HEK293 (cell line): ENCODE measurements at regions not wholly inside any gene's neighbourhood (a gene's known extent, or its start where the extent isn't known, plus 50 kb on each side); places are given as distances from the start of the nearest gene placed in this dataset.

Source experiments
- CTCF ChIA-PET: fragments of 350-600 bp; formaldehyde crosslinking; extraction: SDS; loops from one replicate; lab custom pipeline; 2021; ENCODE audit warnings: antibody characterized with exemption; lab: Yijun Ruan, JAX
- POLR2A ChIA-PET: fragments of 300-600 bp; formaldehyde crosslinking; extraction: SDS; loops from one replicate; lab custom pipeline; 2020; ENCODE audit warnings: antibody characterized with exemption, inconsistent platforms; lab: Yijun Ruan, JAX
- H3K27ac ChIP-seq: fragments of 200-500 bp; sonication (Bioruptor generic); 2 replicates; pipeline ENCODE4 v1.5.1; 2014; ENCODE audit warnings: low read depth, low read length, control low read depth, inconsistent platforms; ENCODE audit errors: extremely low read depth
- H3K36me3 ChIP-seq, 2 experiments: fragments of 200-500 bp in 1 of 2; sonication (Bioruptor generic) in 1 of 2; 1 replicate in 1 of 2; 2 replicates in 1 of 2; pipeline ENCODE4 v1.5.1; 2014 to 2017; ENCODE audit warnings: inconsistent platforms in 2 of 2, low read length in 2 of 2; ENCODE audit not compliant: control insufficient read depth in 2 of 2, insufficient read depth in 1 of 2
- H3K4me1 ChIP-seq: fragments of 200-500 bp; sonication (Bioruptor generic); 2 replicates; pipeline ENCODE4 v1.5.1; 2014; ENCODE audit warnings: mild to moderate bottlenecking, low read length, inconsistent platforms; ENCODE audit not compliant: control insufficient read depth, insufficient read depth
- H3K4me3 ChIP-seq: 2 replicates; pipeline ENCODE4 v1.5.1; 2011; ENCODE audit warnings: low read depth, mild to moderate bottlenecking, control low read depth, low read length, moderate library complexity
- H3K9me3 ChIP-seq: fragments of 200-500 bp; sonication (Bioruptor generic); 2 replicates; pipeline ENCODE4 v1.5.1; 2014; ENCODE audit warnings: low read depth, low read length, inconsistent platforms; ENCODE audit not compliant: control insufficient read depth, insufficient read depth
- FEZF1 ChIP-seq: fragments of 450-650 bp; formaldehyde crosslinking; IDR thresholded peaks from 2 replicates; pipeline ENCODE4 v1.5.1; 2016; ENCODE audit warnings: missing biosample characterization, missing genetic modification characterization
- KLF1 ChIP-seq: fragments of 450-650 bp; formaldehyde crosslinking; IDR thresholded peaks from 2 replicates; pipeline ENCODE4 v1.5.1; 2016; ENCODE audit warnings: missing biosample characterization, missing genetic modification characterization
- MZF1 ChIP-seq: fragments of 450-650 bp; formaldehyde crosslinking; IDR thresholded peaks from 2 replicates; pipeline ENCODE4 v1.5.1; 2017; ENCODE audit warnings: missing biosample characterization, missing genetic modification characterization, borderline replicate concordance
- OVOL3 ChIP-seq: fragments of 450-650 bp; formaldehyde crosslinking; IDR thresholded peaks from 2 replicates; pipeline ENCODE4 v1.5.1; 2016; ENCODE audit warnings: missing biosample characterization, missing genetic modification characterization
- RBAK ChIP-seq: fragments of 450-650 bp; formaldehyde crosslinking; IDR thresholded peaks from 2 replicates; pipeline ENCODE4 v1.5.1; 2016; ENCODE audit warnings: missing biosample characterization, missing genetic modification characterization
- ZBTB1 ChIP-seq: fragments of 450-650 bp; formaldehyde crosslinking; IDR thresholded peaks from 2 replicates; pipeline ENCODE4 v1.5.1; 2016; ENCODE audit warnings: missing biosample characterization, missing genetic modification characterization
- ZFP37 ChIP-seq: fragments of 450-650 bp; formaldehyde crosslinking; IDR thresholded peaks from 2 replicates; pipeline ENCODE4 v1.5.1; 2016; ENCODE audit warnings: missing biosample characterization, missing genetic modification characterization
- ZNF114 ChIP-seq: fragments of 450-650 bp; formaldehyde crosslinking; IDR thresholded peaks from 2 replicates; pipeline ENCODE4 v1.5.0; 2017; ENCODE audit warnings: missing biosample characterization, missing genetic modification characterization
- ZNF184 ChIP-seq: fragments of 450-650 bp; IDR thresholded peaks from 2 replicates; pipeline ENCODE4 v1.5.1; 2018; ENCODE audit warnings: missing biosample characterization, mild to moderate bottlenecking, missing genetic modification characterization
- ZNF335 ChIP-seq: fragments of 450-650 bp; formaldehyde crosslinking; conservative IDR thresholded peaks from 2 replicates; pipeline ENCODE4 v1.5.1; 2016; ENCODE audit warnings: missing biosample characterization, missing genetic modification characterization
- ZNF404 ChIP-seq: fragments of 450-650 bp; formaldehyde crosslinking; IDR thresholded peaks from 2 replicates; pipeline ENCODE4 v1.5.1; 2017; ENCODE audit warnings: missing biosample characterization, missing genetic modification characterization
- ZNF558 ChIP-seq: fragments of 450-650 bp; formaldehyde crosslinking; IDR thresholded peaks from 2 replicates; pipeline ENCODE4 v1.5.1; 2016; ENCODE audit warnings: missing biosample characterization, missing genetic modification characterization
- ZNF560 ChIP-seq: fragments of 450-650 bp; formaldehyde crosslinking; IDR thresholded peaks from 2 replicates; pipeline ENCODE4 v1.5.1; 2017; ENCODE audit warnings: missing biosample characterization, missing genetic modification characterization, borderline replicate concordance
- ZNF596 ChIP-seq: fragments of 450-650 bp; IDR thresholded peaks from 2 replicates; pipeline ENCODE4 v1.5.0; 2018; ENCODE audit warnings: missing biosample characterization, mild to moderate bottlenecking, missing genetic modification characterization, moderate library complexity
- ZNF664 ChIP-seq: fragments of 450-650 bp; formaldehyde crosslinking; IDR thresholded peaks from 2 replicates; pipeline ENCODE4 v1.5.1; 2016; ENCODE audit warnings: missing biosample characterization, missing genetic modification characterization
- ZNF76 ChIP-seq: fragments of 450-650 bp; formaldehyde crosslinking; IDR thresholded peaks from 2 replicates; pipeline ENCODE4; 2016; ENCODE audit warnings: low read depth, missing biosample characterization, missing genetic modification characterization, borderline replicate concordance
- ZSCAN23 ChIP-seq: fragments of 450-650 bp; formaldehyde crosslinking; IDR thresholded peaks from 2 replicates; pipeline ENCODE4 v1.5.1; 2016; ENCODE audit warnings: missing biosample characterization, missing genetic modification characterization
- TF ChIP-seq, protein P1 (sequence below): fragments of 450-650 bp; formaldehyde crosslinking; IDR thresholded peaks from 2 replicates; pipeline ENCODE4 v1.5.1; 2016; ENCODE audit warnings: missing biosample characterization, missing genetic modification characterization, low read depth
- TF ChIP-seq, protein P2 (sequence below): fragments of 450-650 bp; formaldehyde crosslinking; IDR thresholded peaks from 2 replicates; pipeline ENCODE4 v1.5.1; 2016; ENCODE audit warnings: missing biosample characterization, missing genetic modification characterization
- TF ChIP-seq, protein P3 (sequence below): fragments of 450-650 bp; formaldehyde crosslinking; IDR thresholded peaks from 2 replicates; pipeline ENCODE4 v1.5.1; 2016; ENCODE audit warnings: missing biosample characterization, missing genetic modification characterization, borderline replicate concordance
- TF ChIP-seq, protein P4 (sequence below): fragments of 450-650 bp; formaldehyde crosslinking; IDR thresholded peaks from 2 replicates; pipeline ENCODE4 v1.5.1; 2016; ENCODE audit warnings: missing biosample characterization, missing genetic modification characterization

DNA sequence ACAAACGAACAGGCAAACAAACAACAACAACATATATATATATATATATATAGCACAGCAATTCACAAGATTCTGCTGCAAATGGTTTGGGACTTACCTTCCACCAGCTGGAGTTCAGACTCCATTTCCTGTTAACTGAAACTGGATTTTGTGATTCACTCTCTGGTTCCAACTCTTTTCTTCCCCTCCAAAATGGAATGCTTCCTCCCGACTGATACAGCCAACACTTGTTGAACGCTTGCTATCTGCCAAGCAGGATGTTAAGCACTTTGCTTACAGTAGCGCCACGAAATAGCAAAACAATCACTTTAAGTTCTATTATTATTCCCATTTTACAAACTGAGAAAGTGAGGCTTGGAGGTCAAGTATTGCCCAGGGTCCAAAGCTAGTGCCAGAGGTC lies 116.0 kb upstream of the TMEM132C start:
- Histone ChIP-seq H3K4me1 (no peaks in the 10 kb centered on the region), H3K4me3 (no peak overlapping the region), H3K27ac (no peak overlapping the region), H3K9me3 (no peaks in the 10 kb centered on the region), H3K36me3 (no peaks in the 10 kb centered on the region)
- TF ChIP-seq ZNF184 (tag by site-specific recombination) (no peak), ZBTB1 (tag by site-specific recombination) (no peak), FEZF1 (no peak), ZNF560 (tag by site-specific recombination) (no peak), MZF1 (tag by site-specific recombination) (no peak), ZNF114 (tag by site-specific recombination) (no peak), KLF1 (tag by site-specific recombination) (no peak), ZSCAN23 (tag by site-specific recombination) (no peak), ZNF596 (no peak), ZNF558 (no peak), ZNF335 (tag by site-specific recombination) (no peak), ZNF76 (tag by site-specific recombination) (no peak), ZNF404 (tag by site-specific recombination) (no peak), OVOL3 (tag by site-specific recombination) (no peak), ZFP37 (tag by site-specific recombination) (no peak)
- TF ChIP-seq, protein P1, sequence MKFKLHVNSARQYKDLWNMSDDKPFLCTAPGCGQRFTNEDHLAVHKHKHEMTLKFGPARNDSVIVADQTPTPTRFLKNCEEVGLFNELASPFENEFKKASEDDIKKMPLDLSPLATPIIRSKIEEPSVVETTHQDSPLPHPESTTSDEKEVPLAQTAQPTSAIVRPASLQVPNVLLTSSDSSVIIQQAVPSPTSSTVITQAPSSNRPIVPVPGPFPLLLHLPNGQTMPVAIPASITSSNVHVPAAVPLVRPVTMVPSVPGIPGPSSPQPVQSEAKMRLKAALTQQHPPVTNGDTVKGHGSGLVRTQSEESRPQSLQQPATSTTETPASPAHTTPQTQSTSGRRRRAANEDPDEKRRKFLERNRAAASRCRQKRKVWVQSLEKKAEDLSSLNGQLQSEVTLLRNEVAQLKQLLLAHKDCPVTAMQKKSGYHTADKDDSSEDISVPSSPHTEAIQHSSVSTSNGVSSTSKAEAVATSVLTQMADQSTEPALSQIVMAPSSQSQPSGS: no peak
- TF ChIP-seq, protein P2, sequence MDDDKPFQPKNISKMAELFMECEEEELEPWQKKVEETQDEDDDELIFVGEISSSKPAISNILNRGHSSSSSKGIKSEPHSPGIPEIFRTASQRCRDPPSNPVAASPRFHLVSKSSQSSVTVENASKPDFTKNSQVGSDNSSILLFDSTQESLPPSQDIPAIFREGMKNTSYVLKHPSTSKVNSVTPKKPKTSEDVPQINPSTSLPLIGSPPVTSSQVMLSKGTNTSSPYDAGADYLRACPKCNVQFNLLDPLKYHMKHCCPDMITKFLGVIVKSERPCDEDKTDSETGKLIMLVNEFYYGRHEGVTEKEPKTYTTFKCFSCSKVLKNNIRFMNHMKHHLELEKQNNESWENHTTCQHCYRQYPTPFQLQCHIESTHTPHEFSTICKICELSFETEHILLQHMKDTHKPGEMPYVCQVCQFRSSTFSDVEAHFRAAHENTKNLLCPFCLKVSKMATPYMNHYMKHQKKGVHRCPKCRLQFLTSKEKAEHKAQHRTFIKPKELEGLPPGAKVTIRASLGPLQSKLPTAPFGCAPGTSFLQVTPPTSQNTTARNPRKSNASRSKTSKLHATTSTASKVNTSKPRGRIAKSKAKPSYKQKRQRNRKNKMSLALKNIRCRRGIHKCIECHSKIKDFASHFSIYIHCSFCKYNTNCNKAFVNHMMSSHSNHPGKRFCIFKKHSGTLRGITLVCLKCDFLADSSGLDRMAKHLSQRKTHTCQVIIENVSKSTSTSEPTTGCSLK: no peak
- CTCF ChIA-PET: no interaction called here
- POLR2A ChIA-PET: no interaction called here

DNA sequence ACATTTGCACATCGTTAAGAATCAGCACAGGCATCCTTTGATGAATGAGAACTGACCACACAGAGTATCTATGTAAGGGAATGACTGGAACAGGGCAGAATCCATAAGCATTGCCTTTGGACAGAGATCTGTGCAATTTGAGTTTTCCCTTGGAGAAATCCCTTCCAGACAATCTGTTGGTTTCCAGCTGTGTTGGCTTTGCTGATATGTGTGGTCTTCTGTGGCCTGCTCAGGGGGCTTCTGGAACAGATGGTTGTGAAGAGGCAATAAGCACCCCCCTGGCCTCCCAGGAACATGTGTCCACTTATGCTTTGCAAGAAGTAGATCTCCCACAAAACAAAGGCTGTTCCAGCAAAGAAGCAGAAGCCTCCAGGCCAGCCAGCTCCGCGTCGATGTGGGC lies 111.4 kb upstream of the TMEM132C start:
- no peaks in the 10 kb centered on the region for H3K4me1 ChIP-seq
- H3K4me3 ChIP-seq: no peak overlapping the region
- ChIA-PET CTCF (no interaction called here), POLR2A (no interaction called here)
- H3K27ac ChIP-seq: no peak overlapping the region
- no peaks in the 10 kb centered on the region for H3K36me3 ChIP-seq
- TF ChIP-seq ZSCAN23 (tag by site-specific recombination): no peak
- TF ChIP-seq RBAK: no peak
- no peak for TF ChIP-seq ZNF664 (tag by site-specific recombination)
- TF ChIP-seq, protein P3, sequence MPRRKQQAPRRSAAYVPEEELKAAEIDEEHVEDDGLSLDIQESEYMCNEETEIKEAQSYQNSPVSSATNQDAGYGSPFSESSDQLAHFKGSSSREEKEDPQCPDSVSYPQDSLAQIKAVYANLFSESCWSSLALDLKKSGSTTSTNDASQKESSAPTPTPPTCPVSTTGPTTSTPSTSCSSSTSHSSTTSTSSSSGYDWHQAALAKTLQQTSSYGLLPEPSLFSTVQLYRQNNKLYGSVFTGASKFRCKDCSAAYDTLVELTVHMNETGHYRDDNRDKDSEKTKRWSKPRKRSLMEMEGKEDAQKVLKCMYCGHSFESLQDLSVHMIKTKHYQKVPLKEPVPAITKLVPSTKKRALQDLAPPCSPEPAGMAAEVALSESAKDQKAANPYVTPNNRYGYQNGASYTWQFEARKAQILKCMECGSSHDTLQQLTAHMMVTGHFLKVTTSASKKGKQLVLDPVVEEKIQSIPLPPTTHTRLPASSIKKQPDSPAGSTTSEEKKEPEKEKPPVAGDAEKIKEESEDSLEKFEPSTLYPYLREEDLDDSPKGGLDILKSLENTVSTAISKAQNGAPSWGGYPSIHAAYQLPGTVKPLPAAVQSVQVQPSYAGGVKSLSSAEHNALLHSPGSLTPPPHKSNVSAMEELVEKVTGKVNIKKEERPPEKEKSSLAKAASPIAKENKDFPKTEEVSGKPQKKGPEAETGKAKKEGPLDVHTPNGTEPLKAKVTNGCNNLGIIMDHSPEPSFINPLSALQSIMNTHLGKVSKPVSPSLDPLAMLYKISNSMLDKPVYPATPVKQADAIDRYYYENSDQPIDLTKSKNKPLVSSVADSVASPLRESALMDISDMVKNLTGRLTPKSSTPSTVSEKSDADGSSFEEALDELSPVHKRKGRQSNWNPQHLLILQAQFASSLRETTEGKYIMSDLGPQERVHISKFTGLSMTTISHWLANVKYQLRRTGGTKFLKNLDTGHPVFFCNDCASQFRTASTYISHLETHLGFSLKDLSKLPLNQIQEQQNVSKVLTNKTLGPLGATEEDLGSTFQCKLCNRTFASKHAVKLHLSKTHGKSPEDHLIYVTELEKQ (tag by site-specific recombination): no peak
- TF ChIP-seq, protein P4, sequence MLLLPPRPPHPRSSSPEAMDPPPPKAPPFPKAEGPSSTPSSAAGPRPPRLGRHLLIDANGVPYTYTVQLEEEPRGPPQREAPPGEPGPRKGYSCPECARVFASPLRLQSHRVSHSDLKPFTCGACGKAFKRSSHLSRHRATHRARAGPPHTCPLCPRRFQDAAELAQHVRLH (tag by site-specific recombination): no peak
- no peaks in the 10 kb centered on the region for H3K9me3 ChIP-seq
